Stimulated activated effector memory CD8-positive, alpha-beta T cell treated with anti-CD3 and anti-CD28 coated beads, Interleukin-12 subunit alpha, Interleukin-12 subunit beta, amount 100 ng/mL, for 72 hours (primary cell): ENCODE measurements at regions not wholly inside any gene's neighbourhood (a gene's known extent, or its start where the extent isn't known, plus 50 kb on each side); places are given as distances from the start of the nearest gene placed in this dataset.
"Not testable (repeated sequence)": the region's sequence is repeated elsewhere in the genome, so short reads cannot be mapped to it uniquely, and the experiment has no call there.

ENCODE experiments used
- ATAC-seq: fragments of 150-1000 bp; cut with Tn5 transposase; 2 replicates; pipeline ENCODE4 v1.10.0; 2021
- DNase-seq, 2 donors: peaks; one replicate each; pipeline ENCODE4 v3.0.0; 2021 to 2022; ENCODE audit warnings: low spot score in 2 of 2
- H3K27ac Mint-ChIP-seq: one replicate; pipeline ENCODE4 v1.8.0; 2022; ENCODE audit warnings: mild to moderate bottlenecking, mixed read lengths
- H3K36me3 Mint-ChIP-seq: one replicate; pipeline ENCODE4 v1.8.0; 2022; ENCODE audit warnings: mild to moderate bottlenecking, mixed read lengths
- H3K4me1 Mint-ChIP-seq: one replicate; pipeline ENCODE4 v1.8.0; 2022; ENCODE audit warnings: mixed read lengths
- H3K4me3 Mint-ChIP-seq: one replicate; pipeline ENCODE4 v1.8.0; 2022; ENCODE audit warnings: mild to moderate bottlenecking, mixed read lengths
- H3K9me3 Mint-ChIP-seq: one replicate; pipeline ENCODE4 v1.8.0; 2022; ENCODE audit warnings: mixed read lengths

DNA sequence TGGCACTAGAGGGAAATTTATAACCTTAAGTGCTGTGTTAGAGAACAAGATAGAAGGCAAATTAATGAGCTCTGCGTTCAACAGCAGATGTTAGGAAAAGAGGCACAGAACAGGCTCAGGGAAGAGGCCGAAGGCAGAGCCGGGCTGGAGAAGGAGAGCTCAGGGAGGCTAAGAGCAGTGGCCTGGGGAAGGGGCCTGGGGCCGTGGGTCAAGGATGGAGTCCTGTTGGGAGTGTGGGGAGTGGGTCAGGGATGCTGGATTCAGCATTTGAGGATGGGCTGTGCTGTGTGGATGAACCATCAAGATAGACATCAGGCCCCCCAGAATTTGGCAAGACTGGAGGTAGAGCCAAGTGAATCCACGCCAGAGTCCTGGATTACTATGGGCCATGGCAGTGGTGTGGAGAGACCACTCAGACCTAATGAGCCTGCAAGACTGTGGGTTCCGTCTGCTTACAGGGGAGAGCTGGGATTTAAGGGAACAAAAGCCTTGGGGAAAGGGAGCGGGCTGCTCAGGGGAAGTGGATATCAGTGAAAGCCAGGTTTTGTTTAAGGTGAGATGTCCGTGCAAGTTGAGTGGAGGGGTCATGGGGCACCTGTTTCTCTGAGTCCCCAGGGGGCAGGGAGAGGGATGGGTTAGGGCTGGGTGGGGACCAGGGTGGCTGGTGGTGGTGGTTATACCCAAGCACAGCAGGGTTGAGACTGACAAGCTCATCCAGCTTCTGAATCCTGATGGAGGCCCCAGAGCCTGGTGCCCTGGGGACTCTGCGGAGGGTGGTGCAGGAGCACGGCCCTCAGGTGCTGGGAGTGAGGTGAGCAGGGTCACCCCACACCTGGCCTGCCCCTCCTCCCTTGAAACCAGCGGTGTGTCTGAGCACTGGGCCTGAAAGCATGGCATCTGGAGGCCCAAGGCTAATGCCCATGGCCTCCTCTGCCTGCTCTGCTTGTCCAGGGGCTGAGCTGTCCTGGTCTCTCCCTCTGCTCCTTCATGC, 101.7 kb downstream of the BMS1 start:
- ATAC-seq = peak; percentile 40
- no peaks in the 10 kb centered on the region for H3K36me3 Mint-ChIP-seq
- H3K4me1 Mint-ChIP-seq = no peaks in the 10 kb centered on the region
- peaks cover 14% of the 10 kb centered on the region for H3K9me3 Mint-ChIP-seq
- peak in 1 of 2 donors; percentile 35 for DNase-seq
- no peak overlapping the region for H3K27ac Mint-ChIP-seq
- H3K4me3 Mint-ChIP-seq = no peak overlapping the region

DNA sequence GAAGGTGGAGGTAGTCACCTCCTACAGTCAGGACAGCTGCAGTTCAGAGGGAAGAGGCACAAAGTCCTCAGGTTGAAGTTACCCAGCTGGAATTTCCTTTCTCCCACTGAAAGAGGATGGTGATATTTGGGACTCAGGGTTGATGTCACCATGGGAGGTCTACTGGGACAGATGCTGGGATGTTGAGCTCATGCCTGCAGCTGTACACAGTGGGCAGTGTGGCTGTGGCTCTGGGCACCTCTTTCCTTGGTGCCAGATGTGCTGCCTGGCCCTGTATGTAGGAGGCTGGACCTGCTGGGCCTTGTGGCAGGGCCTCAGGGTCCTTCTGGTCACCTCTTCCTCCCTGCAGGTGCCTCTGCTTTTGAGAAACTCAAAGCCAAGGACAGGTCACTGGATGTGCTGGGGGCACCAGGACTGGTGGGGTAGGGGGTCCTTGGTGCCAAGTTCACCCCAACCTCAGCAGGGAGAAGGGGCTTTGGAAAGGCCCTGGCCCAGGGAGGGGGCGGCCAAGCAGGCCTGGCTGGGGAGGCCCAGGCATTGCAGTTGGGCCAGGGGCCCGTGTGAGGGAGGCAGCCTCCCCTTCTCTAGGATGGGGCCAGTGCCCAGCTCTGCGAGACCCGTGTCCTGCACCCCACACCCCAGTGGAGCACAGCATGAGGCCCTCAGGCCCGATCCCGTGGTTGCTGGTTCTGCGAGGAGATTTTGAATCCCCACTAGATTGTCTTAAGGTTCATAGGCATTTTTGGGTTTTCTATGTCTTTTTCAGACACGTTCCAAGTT, 103.1 kb downstream of the BMS1 start:
- DNase-seq = no peak
- no peak overlapping the region for H3K4me3 Mint-ChIP-seq
- no peak for ATAC-seq
- H3K9me3 Mint-ChIP-seq = peaks cover 11% of the 10 kb centered on the region
- no peaks in the 10 kb centered on the region for H3K36me3 Mint-ChIP-seq
- H3K27ac Mint-ChIP-seq = no peak overlapping the region
- no peaks in the 10 kb centered on the region for H3K4me1 Mint-ChIP-seq

DNA sequence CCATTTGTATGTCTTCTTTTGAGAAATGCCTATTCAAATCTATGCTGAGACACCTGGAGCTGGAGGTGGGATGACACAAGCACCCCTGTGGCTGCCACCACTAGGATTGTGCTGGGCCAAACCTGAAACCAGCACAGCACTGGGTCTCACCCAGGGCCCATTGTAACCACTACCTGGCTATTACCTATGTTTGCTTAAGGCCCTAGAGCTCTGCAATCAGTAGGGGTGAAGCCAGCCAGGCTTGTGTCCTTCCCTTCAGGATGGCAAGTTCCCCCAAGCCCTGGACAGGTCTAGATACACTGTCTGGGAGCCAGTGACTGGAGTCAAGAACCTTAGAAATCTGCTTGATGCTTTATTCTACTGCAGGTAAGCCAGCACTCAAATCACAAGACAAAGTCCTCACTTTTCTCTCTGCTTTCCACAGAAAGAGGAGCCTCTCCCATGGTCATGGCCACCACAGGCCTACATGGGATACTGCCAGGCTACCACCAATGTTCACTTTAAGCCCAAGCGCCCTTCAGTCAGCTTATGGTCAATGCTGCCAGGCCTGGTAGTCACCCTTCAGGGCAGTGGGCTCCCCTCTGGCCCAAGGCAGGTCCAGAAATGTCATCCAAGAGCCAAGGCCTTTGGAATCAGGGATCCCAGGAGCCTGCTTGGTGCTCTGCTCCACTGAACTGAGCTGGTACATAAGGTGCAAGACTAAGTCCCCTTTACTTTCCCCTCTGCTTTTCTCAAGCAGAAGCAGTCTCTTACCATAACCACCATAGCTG, 105.3 kb downstream of the BMS1 start:
- H3K4me3 Mint-ChIP-seq = no peak overlapping the region
- DNase-seq (peak in 1 of 2 donors; percentile 39), ATAC-seq (peak; percentile 24)
- H3K36me3 Mint-ChIP-seq = no peaks in the 10 kb centered on the region
- no peak overlapping the region for H3K27ac Mint-ChIP-seq
- peaks cover under 1% of the 10 kb centered on the region for H3K9me3 Mint-ChIP-seq
- H3K4me1 Mint-ChIP-seq = no peaks in the 10 kb centered on the region

DNA sequence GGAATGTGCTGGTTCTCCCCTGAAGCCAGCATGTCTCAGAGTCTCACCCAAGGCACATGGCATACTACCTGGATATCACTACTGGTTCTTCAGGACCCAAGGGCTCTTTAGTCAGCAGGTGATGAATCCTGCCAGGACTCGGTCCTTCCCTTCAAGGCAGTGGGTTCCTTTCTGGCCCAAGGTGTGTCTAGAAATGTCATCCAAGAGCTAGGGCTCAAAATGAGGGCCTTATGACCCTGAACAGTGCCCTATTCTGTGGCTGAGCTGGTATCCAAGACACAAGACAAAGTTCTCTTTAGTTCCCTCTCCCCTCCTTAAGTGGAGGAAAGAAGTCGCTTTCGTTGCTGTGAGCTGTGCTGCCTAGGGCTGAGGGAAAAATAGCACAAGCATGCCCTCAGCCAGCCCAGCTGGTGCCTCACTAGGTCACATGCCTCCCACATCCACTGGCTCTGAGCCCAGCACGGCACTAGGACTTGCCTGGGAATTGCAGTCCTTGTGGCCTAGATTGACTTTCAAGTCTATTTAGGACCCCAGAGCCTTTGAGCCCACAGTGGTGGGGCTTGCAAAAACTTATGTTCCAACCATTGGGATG, 106.0 kb downstream of the BMS1 start:
- DNase-seq (peak in 1 of 2 donors; percentile 37), ATAC-seq (no peak)
- Mint-ChIP-seq H3K4me1 (no peaks in the 10 kb centered on the region), H3K27ac (no peak overlapping the region), H3K9me3 (no peaks in the 10 kb centered on the region), H3K4me3 (no peak overlapping the region), H3K36me3 (no peaks in the 10 kb centered on the region)

DNA sequence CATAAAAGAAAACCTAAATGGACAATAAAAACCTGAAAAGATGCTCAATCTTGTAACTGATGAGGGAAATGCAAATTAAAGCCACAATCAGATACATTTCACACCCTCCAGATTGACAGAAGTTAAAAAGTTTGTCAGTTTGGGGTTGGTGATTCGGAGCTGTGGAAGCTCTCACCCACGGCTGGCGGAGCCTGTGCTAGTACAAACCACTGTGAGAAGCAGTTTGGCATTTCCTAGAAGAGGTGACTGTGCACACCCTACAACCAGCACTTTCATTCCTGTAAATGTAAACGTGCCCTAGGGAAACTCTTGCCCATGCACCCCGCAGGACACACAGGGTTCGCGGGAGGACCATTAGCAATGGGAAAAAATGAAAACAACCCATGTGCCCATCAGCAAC, 114.1 kb downstream of the BMS1 start:
- Mint-ChIP-seq H3K27ac (no peak overlapping the region), H3K4me1 (peaks cover 14% of the 10 kb centered on the region), H3K36me3 (no peaks in the 10 kb centered on the region), H3K9me3 (peaks cover 12% of the 10 kb centered on the region), H3K4me3 (no peak overlapping the region)
- DNase-seq (no peak), ATAC-seq (peak; percentile 78)

DNA sequence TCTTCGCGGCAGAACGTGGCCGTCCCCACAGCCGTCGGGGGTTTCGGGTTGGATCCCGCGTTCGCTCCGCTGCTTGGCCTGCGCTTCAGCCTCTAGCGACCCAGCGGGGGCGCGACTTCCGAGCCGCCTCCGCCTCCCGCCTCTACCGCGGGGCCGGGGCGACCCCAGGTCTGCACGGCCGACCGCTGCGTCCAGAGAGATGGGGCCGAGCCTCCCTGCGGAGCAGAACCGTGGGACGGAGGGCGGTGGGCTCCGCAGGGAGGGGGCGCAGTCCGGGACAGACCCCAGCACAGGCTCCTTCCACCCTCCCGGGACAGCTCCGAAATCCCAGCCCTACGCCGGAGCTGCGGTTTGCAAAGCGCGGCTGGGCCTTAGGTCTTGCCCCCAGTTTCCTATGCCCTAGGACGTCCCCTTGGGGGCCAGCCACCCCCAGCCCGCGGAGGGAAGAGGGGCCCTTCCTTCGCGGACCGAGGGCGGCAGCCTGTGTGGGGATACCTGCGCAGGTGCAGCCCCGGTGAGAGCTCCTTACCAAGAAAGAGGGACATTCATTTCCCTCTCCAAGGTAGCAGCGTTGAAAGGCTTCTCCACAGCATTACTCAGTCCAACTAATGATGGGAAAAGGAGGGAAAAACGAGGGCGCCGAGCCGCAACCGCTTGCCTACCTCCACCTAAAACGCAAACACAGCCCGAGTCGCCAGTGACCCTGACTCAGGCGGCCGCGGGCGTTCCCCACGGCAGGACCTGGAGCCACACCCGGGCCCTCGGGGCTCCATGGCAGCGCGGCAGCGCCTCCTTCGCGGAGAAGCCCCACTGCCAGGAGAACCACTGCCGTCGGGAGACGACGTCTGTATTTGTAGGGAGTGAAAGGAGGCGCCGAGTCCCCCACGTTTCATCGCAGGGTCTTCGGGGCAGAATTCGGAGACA, 115.7 kb downstream of the BMS1 start:
- ATAC-seq = no peak
- H3K36me3 Mint-ChIP-seq = no peaks in the 10 kb centered on the region
- no peak overlapping the region for H3K27ac Mint-ChIP-seq
- no peak for DNase-seq
- H3K9me3 Mint-ChIP-seq = peaks cover 12% of the 10 kb centered on the region
- H3K4me1 Mint-ChIP-seq = peaks cover 14% of the 10 kb centered on the region
- H3K4me3 Mint-ChIP-seq = no peak overlapping the region

DNA sequence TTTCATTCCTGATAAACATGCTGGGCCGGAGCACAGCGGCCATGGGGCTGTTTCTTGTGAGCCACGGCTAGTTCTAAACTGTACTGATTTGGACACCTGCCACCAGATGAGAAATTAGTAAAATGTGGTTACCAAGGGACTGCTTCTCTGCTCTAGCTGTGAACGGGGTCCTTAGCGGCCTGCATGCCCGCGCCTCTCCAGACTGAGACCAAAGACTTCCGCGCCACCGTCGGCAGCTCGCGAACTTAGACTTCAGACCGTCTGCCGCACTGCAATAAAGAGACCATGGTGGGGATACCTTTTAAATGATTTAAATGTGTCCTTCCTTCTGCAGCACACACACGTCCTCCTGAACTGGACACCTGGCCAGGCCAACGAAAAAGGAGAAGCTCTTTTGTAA, 116.4 kb downstream of the BMS1 start:
- no peak for DNase-seq
- Mint-ChIP-seq H3K4me1 (peaks cover 14% of the 10 kb centered on the region), H3K9me3 (peaks cover 12% of the 10 kb centered on the region), H3K4me3 (no peak overlapping the region), H3K27ac (no peak overlapping the region), H3K36me3 (no peaks in the 10 kb centered on the region)
- no peak for ATAC-seq

DNA sequence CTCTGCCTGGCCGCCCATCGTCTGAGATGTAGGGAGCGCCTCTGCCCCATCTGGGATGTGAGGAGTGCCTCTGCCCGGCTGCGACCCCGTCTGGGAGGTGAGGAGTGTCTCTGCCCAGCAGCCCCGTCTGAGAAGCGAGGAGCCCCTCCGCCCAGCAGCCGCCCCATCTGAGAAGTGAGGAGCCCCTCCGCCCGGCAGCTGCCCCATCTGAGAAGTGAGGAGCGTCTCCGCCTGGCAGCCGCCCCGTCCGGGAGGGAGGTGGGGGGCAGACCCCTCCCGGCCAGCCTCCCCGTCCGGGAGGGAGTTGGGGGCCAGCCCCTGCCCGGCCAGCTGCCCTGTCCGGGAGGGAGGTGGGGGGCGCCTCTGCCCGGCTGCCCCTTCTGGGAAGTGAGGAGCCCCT, 117.8 kb downstream of the BMS1 start:
- Mint-ChIP-seq H3K9me3 (peaks cover 12% of the 10 kb centered on the region), H3K4me1 (peaks cover 14% of the 10 kb centered on the region)
- not testable (repeated sequence) for H3K36me3 Mint-ChIP-seq, ATAC-seq, DNase-seq, H3K4me3 Mint-ChIP-seq, H3K27ac Mint-ChIP-seq

DNA sequence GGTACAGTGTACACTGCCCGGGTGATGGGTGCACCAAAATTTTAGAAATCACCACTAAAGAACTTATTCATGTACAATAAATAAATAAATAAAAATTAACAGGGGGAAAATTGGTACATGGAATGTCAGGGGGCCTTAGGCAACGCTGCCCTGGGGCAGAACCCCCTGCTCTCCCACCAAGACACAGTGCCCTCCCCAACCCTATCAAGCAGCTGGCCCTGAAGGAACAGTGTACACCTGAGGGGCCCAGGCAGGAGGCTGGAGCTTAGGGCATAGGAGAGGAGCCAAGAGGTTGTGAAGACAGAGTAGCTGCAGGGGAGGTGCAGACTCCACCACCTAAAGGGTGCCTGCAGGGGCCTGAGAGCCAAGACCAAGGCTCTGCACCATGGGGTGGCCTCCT, 128.8 kb downstream of the BMS1 start:
- ATAC-seq (no peak), DNase-seq (no peak)
- Mint-ChIP-seq H3K36me3 (no peaks in the 10 kb centered on the region), H3K9me3 (peaks cover 8% of the 10 kb centered on the region), H3K27ac (no peak overlapping the region), H3K4me3 (no peak overlapping the region), H3K4me1 (no peaks in the 10 kb centered on the region)

DNA sequence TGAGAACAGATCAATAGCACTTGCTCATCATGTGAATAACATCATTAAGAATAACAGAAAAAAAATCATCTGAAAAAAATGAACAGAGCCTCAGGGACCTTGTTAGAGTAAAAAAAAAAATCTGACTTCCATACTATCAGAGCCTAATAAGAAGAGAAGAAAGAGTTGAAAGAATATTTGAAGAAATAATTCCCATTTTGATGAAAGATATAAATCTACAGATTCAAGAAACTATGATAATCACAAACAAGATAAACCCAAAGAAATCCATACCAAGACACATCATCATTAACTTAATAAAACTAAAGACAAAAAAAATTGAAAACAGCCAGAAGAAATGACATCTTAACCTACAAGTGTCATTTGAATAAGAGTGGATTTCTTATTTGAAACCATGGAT, 134.4 kb downstream of the BMS1 start:
- no peak overlapping the region for H3K4me3 Mint-ChIP-seq
- H3K9me3 Mint-ChIP-seq = peaks cover 5% of the 10 kb centered on the region
- no peak for ATAC-seq
- no peaks in the 10 kb centered on the region for H3K4me1 Mint-ChIP-seq
- no peaks in the 10 kb centered on the region for H3K36me3 Mint-ChIP-seq
- DNase-seq = no peak
- no peak overlapping the region for H3K27ac Mint-ChIP-seq

DNA sequence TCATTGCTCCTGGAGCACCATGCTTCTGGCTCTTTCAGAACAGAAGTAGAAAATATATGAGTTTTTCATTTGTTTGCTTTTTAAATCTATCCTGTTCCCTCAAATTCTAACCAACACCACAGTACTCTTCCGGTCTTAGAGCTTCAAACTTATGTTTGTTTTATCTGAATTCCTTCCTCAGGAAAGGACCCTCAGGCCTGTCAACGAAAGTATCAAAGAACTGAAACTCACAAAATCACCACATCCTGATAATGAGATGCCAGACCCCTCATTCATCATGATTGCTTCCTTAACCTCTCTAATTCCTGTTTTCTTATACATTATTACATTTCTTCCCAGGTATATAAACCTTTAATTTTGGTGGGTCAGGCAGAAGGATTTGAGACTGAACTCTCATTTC, 135.2 kb downstream of the BMS1 start:
- ATAC-seq = no peak
- no peak overlapping the region for H3K4me3 Mint-ChIP-seq
- H3K4me1 Mint-ChIP-seq = no peaks in the 10 kb centered on the region
- H3K27ac Mint-ChIP-seq = no peak overlapping the region
- H3K9me3 Mint-ChIP-seq = peaks cover 9% of the 10 kb centered on the region
- no peak for DNase-seq
- H3K36me3 Mint-ChIP-seq = no peaks in the 10 kb centered on the region

DNA sequence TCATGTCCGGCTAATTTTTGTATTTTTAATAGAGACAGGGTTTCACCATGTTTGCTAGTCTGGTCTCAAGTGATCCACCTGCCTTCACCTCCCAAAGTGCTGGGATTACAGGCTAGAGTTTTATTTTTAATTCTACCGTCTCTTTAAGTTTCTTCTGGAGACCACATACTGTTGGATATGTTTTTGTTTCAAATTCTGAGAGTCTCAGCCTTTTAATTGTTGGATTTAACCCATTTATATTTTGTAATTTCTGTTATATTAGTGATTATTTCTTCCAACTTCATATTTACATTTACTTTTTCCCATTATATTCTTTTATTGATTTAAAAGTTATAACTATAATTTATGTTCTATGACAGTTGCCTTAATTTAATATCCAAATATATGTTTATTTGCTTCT, 139.4 kb downstream of the BMS1 start:
- Mint-ChIP-seq H3K4me1 (no peaks in the 10 kb centered on the region), H3K36me3 (no peaks in the 10 kb centered on the region), H3K4me3 (no peak overlapping the region), H3K9me3 (peaks cover 7% of the 10 kb centered on the region), H3K27ac (no peak overlapping the region)
- ATAC-seq (no peak), DNase-seq (no peak)

DNA sequence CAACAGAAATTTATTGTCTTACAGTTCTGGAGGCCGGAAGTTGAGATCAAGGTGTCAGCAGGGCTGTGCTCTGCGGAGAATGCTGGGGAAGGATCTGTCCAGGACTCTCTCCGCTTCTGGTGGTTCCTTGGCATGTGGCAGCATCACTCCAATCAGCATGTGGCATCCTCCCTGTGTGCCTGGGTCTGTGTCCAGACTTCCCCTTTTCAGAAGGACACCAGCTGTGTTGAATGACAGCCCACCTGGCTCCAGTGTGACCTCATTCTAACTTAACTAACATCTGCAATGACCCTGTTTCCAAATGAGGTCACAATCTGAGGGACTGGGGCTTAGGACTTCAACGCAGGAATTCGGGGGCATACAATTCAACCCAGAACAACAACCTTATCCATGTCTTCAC, 141.9 kb downstream of the BMS1 start:
- H3K27ac Mint-ChIP-seq = no peak overlapping the region
- no peaks in the 10 kb centered on the region for H3K36me3 Mint-ChIP-seq
- ATAC-seq (no peak), DNase-seq (no peak)
- no peak overlapping the region for H3K4me3 Mint-ChIP-seq
- H3K9me3 Mint-ChIP-seq = peaks cover 7% of the 10 kb centered on the region
- H3K4me1 Mint-ChIP-seq = no peaks in the 10 kb centered on the region

DNA sequence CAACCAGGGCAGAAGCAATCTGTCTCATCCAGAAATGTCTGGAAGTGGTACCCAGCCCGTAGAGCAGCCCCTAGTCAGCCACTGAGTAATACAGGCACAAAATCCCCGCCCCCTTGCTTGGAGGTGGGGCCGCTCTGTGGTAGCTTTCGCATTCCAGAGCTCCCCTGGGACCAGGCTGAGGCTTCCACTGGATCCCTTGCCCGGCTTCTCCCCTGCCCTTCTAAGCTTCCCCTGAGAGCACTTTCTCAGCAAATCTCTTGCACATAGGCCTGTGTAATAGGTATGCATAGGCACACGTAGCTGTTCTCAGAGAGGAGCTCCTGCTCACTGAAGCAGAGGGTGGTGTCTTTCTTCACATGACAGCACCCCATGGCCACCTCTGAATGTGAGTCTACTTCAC, 144.2 kb downstream of the BMS1 start:
- peaks cover 7% of the 10 kb centered on the region for H3K9me3 Mint-ChIP-seq
- H3K27ac Mint-ChIP-seq = no peak overlapping the region
- no peaks in the 10 kb centered on the region for H3K36me3 Mint-ChIP-seq
- DNase-seq = no peak
- H3K4me1 Mint-ChIP-seq = no peaks in the 10 kb centered on the region
- no peak for ATAC-seq
- no peak overlapping the region for H3K4me3 Mint-ChIP-seq
